ENCODE measurements at regions not wholly inside any gene's neighbourhood (a gene's known extent, or its start where the extent isn't known, plus 50 kb on each side); places are given as distances from the start of the nearest gene placed in this dataset.

- DNase-seq: no peak
- Histone ChIP-seq H3K4me3 (ENCODE audit: insufficient read depth, low read depth, low read length) (no peak overlapping the region), H2BK120ac (ENCODE audit: low read depth, low read length) (no peak overlapping the region), H3K9me1 (ENCODE audit: insufficient read depth, low read length) (no peaks in the 10 kb centered on the region), H2BK15ac (ENCODE audit: low read depth, low read length) (no peak overlapping the region), H2BK20ac (ENCODE audit: low read depth, low read length) (no peak overlapping the region), H2AK9ac (replicated peaks; ENCODE audit: low read depth, low read length, poor library complexity) (no peak overlapping the region), H3K4me2 (ENCODE audit: low read depth, low read length) (no peak overlapping the region), H2AFZ (replicated peaks; ENCODE audit: low read length, poor library complexity) (no peak overlapping the region), H3K14ac (replicated peaks; ENCODE audit: low read depth, low read length) (no peak overlapping the region), H3K27ac (ENCODE audit: insufficient read depth, low read length) (no peak overlapping the region), H4K20me1 (ENCODE audit: insufficient read depth, low read length) (no peaks in the 10 kb centered on the region), H3K23ac (ENCODE audit: low read depth, low read length) (no peak overlapping the region), H3K4me1 (ENCODE audit: control insufficient read depth, insufficient read depth, low read length) (no peaks in the 10 kb centered on the region), H3K9me3 (ENCODE audit: control insufficient read depth, insufficient read depth, low read length) (no peaks in the 10 kb centered on the region), H2AK5ac (ENCODE audit: low read depth, low read length) (no peak overlapping the region), H4K5ac (ENCODE audit: low read depth, low read length) (no peak overlapping the region), H3K27me3 (ENCODE audit: control insufficient read depth, insufficient read depth, low read length) (no peaks in the 10 kb centered on the region), H3K79me1 (ENCODE audit: low read depth in 1 of 2, low read length in 2 of 2) (no peaks in the 10 kb centered on the region), H2BK5ac (ENCODE audit: low read depth, low read length, poor library complexity, severe bottlenecking) (no peak overlapping the region), H3K4ac (ENCODE audit: low read depth, low read length) (no peak overlapping the region), H3K9ac (ENCODE audit: low read depth, low read length) (no peak overlapping the region), H3K36me3 (ENCODE audit: control insufficient read depth, insufficient read depth, low read length) (no peaks in the 10 kb centered on the region), H3K18ac (ENCODE audit: low read depth, low read length) (no peak overlapping the region), H3K56ac (ENCODE audit: extremely low read depth, insufficient read depth, low read length) (no peak overlapping the region), H4K91ac (ENCODE audit: insufficient read depth, low read depth, low read length) (no peak overlapping the region), H4K8ac (ENCODE audit: low read depth in 2 of 2, low read length in 2 of 2) (no peak overlapping the region)
- TF ChIP-seq FOS (IDR thresholded peaks at IDR 0.05; ENCODE audit: low read depth, low read length) (no peak), MXI1 (IDR thresholded peaks at IDR 0.05; ENCODE audit: borderline replicate concordance, low read depth, low read length) (no peak), RCOR1 (IDR thresholded peaks at IDR 0.05; ENCODE audit: insufficient replicate concordance, low read length) (no peak), CEBPB (IDR thresholded peaks at IDR 0.05; ENCODE audit: low read depth, low read length) (no peak), MAFK (IDR thresholded peaks at IDR 0.05; ENCODE audit: low read depth, low read length) (no peak), CTCF (conservative IDR thresholded peaks at IDR 0.05; ENCODE audit: low read depth, low read length) (no peak), NFE2L2 (IDR thresholded peaks at IDR 0.05; ENCODE audit: low read depth, low read length) (no peak), BHLHE40 (IDR thresholded peaks at IDR 0.05; ENCODE audit: low read depth, low read length) (no peak), SMC3 (IDR thresholded peaks at IDR 0.05; ENCODE audit: low read depth, low read length) (no peak), MAZ (IDR thresholded peaks at IDR 0.05; ENCODE audit: borderline replicate concordance, low read depth, low read length) (no peak), RFX5 (IDR thresholded peaks at IDR 0.05; ENCODE audit: low read depth, low read length) (no peak), RAD21 (IDR thresholded peaks at IDR 0.05; ENCODE audit: low read length) (no peak), CHD1 (IDR thresholded peaks at IDR 0.05; ENCODE audit: low read depth, low read length) (no peak), ELK1 (IDR thresholded peaks at IDR 0.05; ENCODE audit: borderline replicate concordance, low read depth, low read length) (no peak), POLR2A (IDR thresholded peaks at IDR 0.05; ENCODE audit: low read depth, low read length) (no peak), USF2 (IDR thresholded peaks at IDR 0.05; ENCODE audit: low read depth, low read length) (no peak)
- no TSS peak for BruUV-seq (replicated peaks)
- ChIA-PET POLR2A (ENCODE audit: unreplicated experiment) (no interaction called here), CTCF (no interaction called here)
- in situ Hi-C loops (cut with MboI; ENCODE audit: low sequenced_read_pairs): no loop called here
- intact Hi-C loops (cut with micrococcal nuclease): no loop called here
- no peak for ATAC-seq (ENCODE audit: low read depth)
- dilution Hi-C loops (cut with HindIII; ENCODE audit: low sequenced_read_pairs, unreplicated experiment): no loop called here
These were observed 441.1 kb downstream of the HAO1 start for GRCh38 chr20:7499201-7499600.
